ENCODE measurements at regions not wholly inside any gene's neighbourhood (a gene's known extent, or its start where the extent isn't known, plus 50 kb on each side); places are given as distances from the start of the nearest gene placed in this dataset.

GRCh38 chr5:30098940-30099339 lies 1094.5 kb upstream of the CDH6 start:
- no peaks in the 10 kb centered on the region for H3K79me2 ChIP-seq (ENCODE audit: insufficient read depth, low read length)
- no peak overlapping the region for H3K4me2 ChIP-seq (ENCODE audit: insufficient read depth, low read length)
- H4K20me1 ChIP-seq (ENCODE audit: insufficient read depth, low read length) = no peaks in the 10 kb centered on the region
- DNase-seq (ENCODE audit: insufficient read length, low spot score, missing footprints) = no peak
- H3K36me3 ChIP-seq (ENCODE audit: insufficient read depth, low read length) = no peaks in the 10 kb centered on the region
- H3K4me3 ChIP-seq (ENCODE audit: insufficient read depth, low read length) = no peak overlapping the region
- TF ChIP-seq, protein P1, sequence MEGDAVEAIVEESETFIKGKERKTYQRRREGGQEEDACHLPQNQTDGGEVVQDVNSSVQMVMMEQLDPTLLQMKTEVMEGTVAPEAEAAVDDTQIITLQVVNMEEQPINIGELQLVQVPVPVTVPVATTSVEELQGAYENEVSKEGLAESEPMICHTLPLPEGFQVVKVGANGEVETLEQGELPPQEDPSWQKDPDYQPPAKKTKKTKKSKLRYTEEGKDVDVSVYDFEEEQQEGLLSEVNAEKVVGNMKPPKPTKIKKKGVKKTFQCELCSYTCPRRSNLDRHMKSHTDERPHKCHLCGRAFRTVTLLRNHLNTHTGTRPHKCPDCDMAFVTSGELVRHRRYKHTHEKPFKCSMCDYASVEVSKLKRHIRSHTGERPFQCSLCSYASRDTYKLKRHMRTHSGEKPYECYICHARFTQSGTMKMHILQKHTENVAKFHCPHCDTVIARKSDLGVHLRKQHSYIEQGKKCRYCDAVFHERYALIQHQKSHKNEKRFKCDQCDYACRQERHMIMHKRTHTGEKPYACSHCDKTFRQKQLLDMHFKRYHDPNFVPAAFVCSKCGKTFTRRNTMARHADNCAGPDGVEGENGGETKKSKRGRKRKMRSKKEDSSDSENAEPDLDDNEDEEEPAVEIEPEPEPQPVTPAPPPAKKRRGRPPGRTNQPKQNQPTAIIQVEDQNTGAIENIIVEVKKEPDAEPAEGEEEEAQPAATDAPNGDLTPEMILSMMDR (IDR thresholded peaks at IDR 0.05; ENCODE audit: extremely low read depth, low read depth, low read length) = no peak
- H3K9me3 ChIP-seq (ENCODE audit: low read depth, low read length) = peaks cover 2% of the 10 kb centered on the region
- no peak overlapping the region for H3K27ac ChIP-seq (ENCODE audit: low read depth, low read length)
- no peaks in the 10 kb centered on the region for H3K27me3 ChIP-seq (ENCODE audit: insufficient read depth, low read length)
- H3K4me1 ChIP-seq (ENCODE audit: insufficient read depth, low read length) = no peaks in the 10 kb centered on the region
- H2AFZ ChIP-seq (ENCODE audit: low read length) = no peak overlapping the region

GRCh38 chr5:30092548-30092947 lies 1100.9 kb upstream of the CDH6 start:
- H3K9me3 ChIP-seq (ENCODE audit: low read depth, low read length) = no peaks in the 10 kb centered on the region
- H3K4me3 ChIP-seq (ENCODE audit: insufficient read depth, low read length) = no peak overlapping the region
- H3K4me1 ChIP-seq (ENCODE audit: insufficient read depth, low read length) = no peaks in the 10 kb centered on the region
- no peak overlapping the region for H2AFZ ChIP-seq (ENCODE audit: low read length)
- TF ChIP-seq, protein P1 (IDR thresholded peaks at IDR 0.05; ENCODE audit: extremely low read depth, low read depth, low read length) = no peak
- no peaks in the 10 kb centered on the region for H3K79me2 ChIP-seq (ENCODE audit: insufficient read depth, low read length)
- H3K4me2 ChIP-seq (ENCODE audit: insufficient read depth, low read length) = no peak overlapping the region
- H4K20me1 ChIP-seq (ENCODE audit: insufficient read depth, low read length) = no peaks in the 10 kb centered on the region
- no peak for DNase-seq (ENCODE audit: insufficient read length, low spot score, missing footprints)
- no peaks in the 10 kb centered on the region for H3K27me3 ChIP-seq (ENCODE audit: insufficient read depth, low read length)
- no peaks in the 10 kb centered on the region for H3K36me3 ChIP-seq (ENCODE audit: insufficient read depth, low read length)
- no peak overlapping the region for H3K27ac ChIP-seq (ENCODE audit: low read depth, low read length)

GRCh38 chr5:30069441-30070263 lies 1123.8 kb upstream of the CDH6 start:
- no peak for DNase-seq (ENCODE audit: insufficient read length, low spot score, missing footprints)
- H3K4me3 ChIP-seq (ENCODE audit: insufficient read depth, low read length) = no peak overlapping the region
- H3K27ac ChIP-seq (ENCODE audit: low read depth, low read length) = no peak overlapping the region
- H3K79me2 ChIP-seq (ENCODE audit: insufficient read depth, low read length) = no peaks in the 10 kb centered on the region
- H3K4me1 ChIP-seq (ENCODE audit: insufficient read depth, low read length) = no peaks in the 10 kb centered on the region
- no peaks in the 10 kb centered on the region for H3K36me3 ChIP-seq (ENCODE audit: insufficient read depth, low read length)
- H4K20me1 ChIP-seq (ENCODE audit: insufficient read depth, low read length) = no peaks in the 10 kb centered on the region
- no peak overlapping the region for H2AFZ ChIP-seq (ENCODE audit: low read length)
- H3K27me3 ChIP-seq (ENCODE audit: insufficient read depth, low read length) = no peaks in the 10 kb centered on the region
- H3K4me2 ChIP-seq (ENCODE audit: insufficient read depth, low read length) = no peak overlapping the region
- TF ChIP-seq, protein P1 (IDR thresholded peaks at IDR 0.05; ENCODE audit: extremely low read depth, low read depth, low read length) = no peak
- no peaks in the 10 kb centered on the region for H3K9me3 ChIP-seq (ENCODE audit: low read depth, low read length)

GRCh38 chr5:30063503-30063902 lies 1130.0 kb upstream of the CDH6 start:
- no peak for DNase-seq (ENCODE audit: insufficient read length, low spot score, missing footprints)
- Histone ChIP-seq H3K4me1 (ENCODE audit: insufficient read depth, low read length) (no peaks in the 10 kb centered on the region), H3K27me3 (ENCODE audit: insufficient read depth, low read length) (no peaks in the 10 kb centered on the region), H3K4me3 (ENCODE audit: insufficient read depth, low read length) (no peak overlapping the region), H3K4me2 (ENCODE audit: insufficient read depth, low read length) (no peak overlapping the region), H3K36me3 (ENCODE audit: insufficient read depth, low read length) (no peaks in the 10 kb centered on the region), H3K9me3 (ENCODE audit: low read depth, low read length) (no peaks in the 10 kb centered on the region), H3K27ac (ENCODE audit: low read depth, low read length) (no peak overlapping the region), H3K79me2 (ENCODE audit: insufficient read depth, low read length) (no peaks in the 10 kb centered on the region), H2AFZ (ENCODE audit: low read length) (no peak overlapping the region), H4K20me1 (ENCODE audit: insufficient read depth, low read length) (no peaks in the 10 kb centered on the region)
- TF ChIP-seq, protein P1 (IDR thresholded peaks at IDR 0.05; ENCODE audit: extremely low read depth, low read depth, low read length) = no peak

All from osteoblast (primary cell).